Body of pancreas (tissue), 4 donors: ENCODE measurements at regions not wholly inside any gene's neighbourhood (a gene's known extent, or its start where the extent isn't known, plus 50 kb on each side); places are given as distances from the start of the nearest gene placed in this dataset.

ENCODE experiments used
- CTCF ChIP-seq, 7 experiments: fragments of 450-650 bp in 4 of 7; fragments of 200-600 bp in 3 of 7; sonication (generic) in 3 of 7; IDR thresholded peaks; one replicate each; pipeline ENCODE4 v1.5.1; 2016 to 2019; ENCODE audit warnings: antibody characterized with exemption in 7 of 7
- POLR2A ChIP-seq, 3 donors: fragments of 450-650 bp; IDR thresholded peaks; one replicate each; pipeline ENCODE4 v1.6.1; 2016; ENCODE audit warnings: antibody characterized with exemption in 3 of 3, mild to moderate bottlenecking in 2 of 3

- TF ChIP-seq POLR2A (IDR thresholded peaks at IDR 0.05) (no peak), CTCF (IDR thresholded peaks at IDR 0.05) (no peak)
Observed at GRCh38 chr3:43176666-43177065, 70.8 kb upstream of the POMGNT2 start.
